ENCODE measurements at regions not wholly inside any gene's neighbourhood (a gene's known extent, or its start where the extent isn't known, plus 50 kb on each side); places are given as distances from the start of the nearest gene placed in this dataset.

DNA sequence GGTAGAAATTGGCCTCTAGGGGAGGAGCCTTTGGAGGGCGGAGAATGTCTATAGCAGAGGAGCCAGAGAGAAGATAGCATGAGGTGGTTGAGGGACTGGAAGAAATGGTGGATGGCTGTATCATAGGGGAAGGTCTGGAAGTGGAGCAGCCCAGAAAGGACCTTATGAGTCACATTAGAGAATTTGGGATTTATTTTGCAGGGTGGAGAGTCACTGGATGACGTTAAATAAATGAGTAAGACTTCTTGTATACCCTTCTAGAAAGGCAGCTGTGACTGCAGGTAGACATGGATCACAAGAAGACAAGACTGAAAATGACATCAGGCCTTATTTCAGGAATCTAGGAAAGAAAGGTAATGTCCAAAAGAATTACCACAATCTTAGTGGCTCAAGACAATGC, 208.2 kb upstream of the TMTC1 start:
- ChIA-PET POLR2A (no interaction called here), CTCF (no interaction called here)
- WGBS (ENCODE audit: insufficient coverage) = 78% methylated on average over 2 of the region's 2 CpGs
- TF ChIP-seq EZH2 (IDR thresholded peaks at IDR 0.05; ENCODE audit: borderline replicate concordance, insufficient read depth, low read depth, low read length, poor library complexity, severe bottlenecking) = no peak
- TF ChIP-seq, protein P1, sequence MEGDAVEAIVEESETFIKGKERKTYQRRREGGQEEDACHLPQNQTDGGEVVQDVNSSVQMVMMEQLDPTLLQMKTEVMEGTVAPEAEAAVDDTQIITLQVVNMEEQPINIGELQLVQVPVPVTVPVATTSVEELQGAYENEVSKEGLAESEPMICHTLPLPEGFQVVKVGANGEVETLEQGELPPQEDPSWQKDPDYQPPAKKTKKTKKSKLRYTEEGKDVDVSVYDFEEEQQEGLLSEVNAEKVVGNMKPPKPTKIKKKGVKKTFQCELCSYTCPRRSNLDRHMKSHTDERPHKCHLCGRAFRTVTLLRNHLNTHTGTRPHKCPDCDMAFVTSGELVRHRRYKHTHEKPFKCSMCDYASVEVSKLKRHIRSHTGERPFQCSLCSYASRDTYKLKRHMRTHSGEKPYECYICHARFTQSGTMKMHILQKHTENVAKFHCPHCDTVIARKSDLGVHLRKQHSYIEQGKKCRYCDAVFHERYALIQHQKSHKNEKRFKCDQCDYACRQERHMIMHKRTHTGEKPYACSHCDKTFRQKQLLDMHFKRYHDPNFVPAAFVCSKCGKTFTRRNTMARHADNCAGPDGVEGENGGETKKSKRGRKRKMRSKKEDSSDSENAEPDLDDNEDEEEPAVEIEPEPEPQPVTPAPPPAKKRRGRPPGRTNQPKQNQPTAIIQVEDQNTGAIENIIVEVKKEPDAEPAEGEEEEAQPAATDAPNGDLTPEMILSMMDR (IDR thresholded peaks at IDR 0.05) = no peak
- DNase-seq = no peak
- Mint-ChIP-seq H3K27ac (no peak overlapping the region), H3K4me3 (no peak overlapping the region), H3K27me3 (no peaks in the 10 kb centered on the region), H3K4me1 (no peaks in the 10 kb centered on the region), H3K9me3 (ENCODE audit: insufficient read depth) (peaks cover 2% of the 10 kb centered on the region)
- H3K4me1 ChIP-seq (ENCODE audit: control insufficient read depth in 2 of 2, insufficient read depth in 2 of 2, low read length in 2 of 2) = no peaks in the 10 kb centered on the region
- no peak overlapping the region for H3K4me2 ChIP-seq (replicated peaks; ENCODE audit: low read depth, low read length, poor library complexity, severe bottlenecking)
- H2AFZ ChIP-seq (ENCODE audit: insufficient read depth, low read depth, low read length, poor library complexity, severe bottlenecking) = no peak overlapping the region
- H3K4me3 ChIP-seq (ENCODE audit: control extremely low read depth in 1 of 5, extremely low read depth in 1 of 5, insufficient read depth in 1 of 5, low read depth in 2 of 5, low read length in 4 of 5) = no peak overlapping the region
- H3K27ac ChIP-seq (ENCODE audit: low read length in 2 of 2) = no peak overlapping the region
- no peaks in the 10 kb centered on the region for H3K36me3 ChIP-seq (replicated peaks in 1 of 2; ENCODE audit: control extremely low read depth in 1 of 2, control insufficient read depth in 1 of 2, extremely low read depth in 1 of 2, insufficient read depth in 2 of 2, low read length in 1 of 2)
- H3K27me3 ChIP-seq (replicated peaks in 1 of 4; ENCODE audit: control extremely low read depth in 1 of 4, control insufficient read depth in 3 of 4, insufficient read depth in 4 of 4, low read length in 3 of 4) = no peaks in the 10 kb centered on the region
- H3K9ac ChIP-seq (ENCODE audit: low read length) = no peak overlapping the region
- H4K20me1 ChIP-seq (ENCODE audit: control insufficient read depth, insufficient read depth, low read length, poor library complexity, severe bottlenecking) = no peaks in the 10 kb centered on the region
- peaks cover 0 to 3% (median 0%) of the 10 kb centered on the region in 3 donors for H3K9me3 ChIP-seq (ENCODE audit: control extremely low read depth in 1 of 3, control insufficient read depth in 2 of 3, insufficient read depth in 1 of 3, low read length in 2 of 3)
- intact Hi-C loops (cut with micrococcal nuclease) = no loop called here
- no peaks in the 10 kb centered on the region for H3K79me2 ChIP-seq (ENCODE audit: control insufficient read depth, insufficient read depth, low read length)
- ATAC-seq (ENCODE audit: low read depth) = no peak

DNA sequence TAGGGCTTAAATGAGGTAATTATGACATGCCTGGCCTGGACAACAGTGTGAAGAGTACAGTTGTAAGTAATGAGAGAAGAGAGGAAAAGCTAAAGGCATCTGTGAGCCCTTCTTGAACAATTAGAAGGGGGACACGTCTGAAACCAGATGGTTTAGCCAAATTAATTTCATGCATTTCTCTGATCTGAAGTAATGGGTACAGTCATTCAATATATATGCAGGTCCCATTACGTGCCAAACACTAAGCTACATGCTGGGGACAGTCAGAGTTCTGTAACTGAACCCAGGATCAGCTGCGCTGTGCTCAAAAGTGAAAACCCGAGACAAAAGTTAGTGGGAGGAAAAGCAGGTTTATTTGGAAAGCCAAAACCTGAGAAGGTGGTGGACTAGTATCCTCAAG, 207.2 kb upstream of the TMTC1 start:
- H3K9ac ChIP-seq (ENCODE audit: low read length) = no peak overlapping the region
- POLR2A ChIA-PET = no interaction called here
- no peak overlapping the region for H3K27ac ChIP-seq (ENCODE audit: low read length in 2 of 2)
- Mint-ChIP-seq H3K9me3 (ENCODE audit: insufficient read depth) (peaks cover 2% of the 10 kb centered on the region), H3K27me3 (no peaks in the 10 kb centered on the region), H3K4me3 (no peak overlapping the region), H3K27ac (no peak overlapping the region), H3K4me1 (no peaks in the 10 kb centered on the region)
- no peaks in the 10 kb centered on the region for H3K79me2 ChIP-seq (ENCODE audit: control insufficient read depth, insufficient read depth, low read length)
- DNase-seq (no peak), ATAC-seq (ENCODE audit: low read depth) (no peak)
- no peaks in the 10 kb centered on the region for H4K20me1 ChIP-seq (ENCODE audit: control insufficient read depth, insufficient read depth, low read length, poor library complexity, severe bottlenecking)
- 80% methylated on average over 2 of the region's 4 CpGs for WGBS (ENCODE audit: insufficient coverage)
- no peak overlapping the region for H3K4me3 ChIP-seq (ENCODE audit: control extremely low read depth in 1 of 5, extremely low read depth in 1 of 5, insufficient read depth in 1 of 5, low read depth in 2 of 5, low read length in 4 of 5)
- H3K4me2 ChIP-seq (replicated peaks; ENCODE audit: low read depth, low read length, poor library complexity, severe bottlenecking) = no peak overlapping the region
- no peaks in the 10 kb centered on the region for H3K4me1 ChIP-seq (ENCODE audit: control insufficient read depth in 2 of 2, insufficient read depth in 2 of 2, low read length in 2 of 2)
- intact Hi-C loops (cut with micrococcal nuclease) = no loop called here
- H2AFZ ChIP-seq (ENCODE audit: insufficient read depth, low read depth, low read length, poor library complexity, severe bottlenecking) = no peak overlapping the region
- peaks cover 0 to 3% (median 0%) of the 10 kb centered on the region in 3 donors for H3K9me3 ChIP-seq (ENCODE audit: control extremely low read depth in 1 of 3, control insufficient read depth in 2 of 3, insufficient read depth in 1 of 3, low read length in 2 of 3)
- TF ChIP-seq, protein P1 (IDR thresholded peaks at IDR 0.05) = no peak
- no peak for TF ChIP-seq EZH2 (IDR thresholded peaks at IDR 0.05; ENCODE audit: borderline replicate concordance, insufficient read depth, low read depth, low read length, poor library complexity, severe bottlenecking)
- CTCF ChIA-PET = no interaction called here
- no peaks in the 10 kb centered on the region for H3K36me3 ChIP-seq (replicated peaks in 1 of 2; ENCODE audit: control extremely low read depth in 1 of 2, control insufficient read depth in 1 of 2, extremely low read depth in 1 of 2, insufficient read depth in 2 of 2, low read length in 1 of 2)
- H3K27me3 ChIP-seq (replicated peaks in 1 of 4; ENCODE audit: control extremely low read depth in 1 of 4, control insufficient read depth in 3 of 4, insufficient read depth in 4 of 4, low read length in 3 of 4) = no peaks in the 10 kb centered on the region
